Rectal smooth muscle tissue (tissue), 1 donor: ENCODE measurements at regions not wholly inside any gene's neighbourhood (a gene's known extent, or its start where the extent isn't known, plus 50 kb on each side); places are given as distances from the start of the nearest gene placed in this dataset.
"Not testable (repeated sequence)": the region's sequence is repeated elsewhere in the genome, so short reads cannot be mapped to it uniquely, and the experiment has no call there.

Source experiments
- H3K27ac ChIP-seq: one replicate; pipeline ENCODE4 v1.7.0; 2013; ENCODE audit warnings: low read depth, low read length, inconsistent platforms
- H3K27me3 ChIP-seq: one replicate; pipeline ENCODE4 v1.7.0; 2013; ENCODE audit warnings: low read length; ENCODE audit not compliant: control insufficient read depth, insufficient read depth
- H3K36me3 ChIP-seq: one replicate; pipeline ENCODE4 v1.7.0; 2013; ENCODE audit warnings: low read length; ENCODE audit not compliant: control insufficient read depth, insufficient read depth
- H3K4me1 ChIP-seq: one replicate; pipeline ENCODE4 v1.7.0; 2013; ENCODE audit warnings: low read length; ENCODE audit not compliant: control insufficient read depth, insufficient read depth
- H3K4me3 ChIP-seq: one replicate; pipeline ENCODE4 v1.7.0; 2013; ENCODE audit warnings: low read length
- H3K9ac ChIP-seq: one replicate; pipeline ENCODE4 v1.7.0; 2013; ENCODE audit warnings: low read length

- not testable (repeated sequence) for H3K4me3 ChIP-seq, H3K27ac ChIP-seq, H3K36me3 ChIP-seq, H3K4me1 ChIP-seq, H3K27me3 ChIP-seq, H3K9ac ChIP-seq
Measured at GRCh38 chr1:146401281-146401825, 172.5 kb upstream of the NOTCH2NLA start.

- H3K4me3 ChIP-seq, H3K27ac ChIP-seq, H3K9ac ChIP-seq, H3K36me3 ChIP-seq, H3K4me1 ChIP-seq, H3K27me3 ChIP-seq: not testable (repeated sequence)
Measured at GRCh38 chr1:146400173-146401121, 171.6 kb upstream of the NOTCH2NLA start.

- H3K9ac ChIP-seq, H3K27ac ChIP-seq, H3K4me3 ChIP-seq: not testable (repeated sequence)
Measured at GRCh38 chr1:146399225-146399624, 170.4 kb upstream of the NOTCH2NLA start.

GRCh38 chr1:146396801-146397200 lies 168.0 kb upstream of the NOTCH2NLA start:
- H3K36me3 ChIP-seq, H3K4me1 ChIP-seq, H3K27me3 ChIP-seq, H3K27ac ChIP-seq, H3K9ac ChIP-seq, H3K4me3 ChIP-seq: not testable (repeated sequence)

More at GRCh38 chr1:146399225-146399624, 170.4 kb upstream of the NOTCH2NLA start:
- H3K4me1 ChIP-seq, H3K36me3 ChIP-seq, H3K27me3 ChIP-seq: not testable (repeated sequence)

- not testable (repeated sequence) for H3K4me1 ChIP-seq, H3K4me3 ChIP-seq
Measured at GRCh38 chr1:146396242-146396641, 167.4 kb upstream of the NOTCH2NLA start.

GRCh38 chr1:146393796-146394195 lies 165.0 kb upstream of the NOTCH2NLA start:
- H3K4me1 ChIP-seq, H3K4me3 ChIP-seq, H3K27me3 ChIP-seq, H3K36me3 ChIP-seq, H3K27ac ChIP-seq, H3K9ac ChIP-seq: not testable (repeated sequence)

More at GRCh38 chr1:146396242-146396641, 167.4 kb upstream of the NOTCH2NLA start:
- not testable (repeated sequence) for H3K9ac ChIP-seq, H3K27ac ChIP-seq, H3K36me3 ChIP-seq, H3K27me3 ChIP-seq

GRCh38 chr1:146393154-146393553 lies 164.3 kb upstream of the NOTCH2NLA start:
- H3K9ac ChIP-seq, H3K27me3 ChIP-seq, H3K4me3 ChIP-seq, H3K4me1 ChIP-seq, H3K27ac ChIP-seq, H3K36me3 ChIP-seq: not testable (repeated sequence)

- not testable (repeated sequence) for H3K27ac ChIP-seq, H3K36me3 ChIP-seq, H3K4me1 ChIP-seq, H3K4me3 ChIP-seq, H3K27me3 ChIP-seq, H3K9ac ChIP-seq
Measured at GRCh38 chr1:146389178-146389577, 160.4 kb upstream of the NOTCH2NLA start.

GRCh38 chr1:146387750-146388469 lies 159.1 kb upstream of the NOTCH2NLA start:
- not testable (repeated sequence) for H3K4me3 ChIP-seq, H3K27me3 ChIP-seq, H3K36me3 ChIP-seq, H3K9ac ChIP-seq, H3K4me1 ChIP-seq
- peak overlapping the region; percentile 48 for H3K27ac ChIP-seq

- not testable (repeated sequence) for H3K36me3 ChIP-seq, H3K27me3 ChIP-seq, H3K4me1 ChIP-seq
- peak overlapping the region; percentile 49 for H3K9ac ChIP-seq
- peak overlapping the region; percentile 87 for H3K27ac ChIP-seq
- H3K4me3 ChIP-seq = peak overlapping the region; percentile 52
Measured at GRCh38 chr1:146386851-146387749, 158.3 kb upstream of the NOTCH2NLA start.

- H3K36me3 ChIP-seq, H3K9ac ChIP-seq, H3K4me3 ChIP-seq, H3K4me1 ChIP-seq, H3K27ac ChIP-seq, H3K27me3 ChIP-seq: not testable (repeated sequence)
Measured at GRCh38 chr1:146381196-146381595, 152.4 kb upstream of the NOTCH2NLA start.
